DOHH2 (cell line): ENCODE measurements at regions not wholly inside any gene's neighbourhood (a gene's known extent, or its start where the extent isn't known, plus 50 kb on each side); places are given as distances from the start of the nearest gene placed in this dataset.
A peak's percentile ranks its signal among the peaks of the same experiment; 100 is the strongest.

Source experiments
- H3F3A ChIP-seq: fragments of 200-600 bp; sonication (generic), shearing (Covaris generic); 2 replicates; pipeline ENCODE4 v1.6.0; 2016; ENCODE audit warnings: antibody characterized with exemption, mild to moderate bottlenecking; ENCODE audit not compliant: control insufficient read depth, insufficient read depth
- H3K27ac ChIP-seq: fragments of 200-600 bp; sonication (generic); 2 replicates; pipeline ENCODE4 v1.5.1; 2014; ENCODE audit warnings: low read depth, mild to moderate bottlenecking, low read length, moderate library complexity
- H3K27me3 ChIP-seq: fragments of 200-600 bp; sonication (generic); 2 replicates; pipeline ENCODE4 v1.6.1; 2014; ENCODE audit warnings: mild to moderate bottlenecking, low read length, mixed read lengths; ENCODE audit not compliant: control insufficient read depth
- H3K36me3 ChIP-seq: fragments of 200-600 bp; sonication (generic); 2 replicates; pipeline ENCODE4 v1.6.1; 2014; ENCODE audit warnings: mild to moderate bottlenecking, low read length, moderate library complexity, mixed read lengths; ENCODE audit not compliant: control insufficient read depth
- H3K4me1 ChIP-seq: fragments of 200-600 bp; sonication (generic); 2 replicates; pipeline ENCODE4 v1.6.1; 2014; ENCODE audit warnings: mild to moderate bottlenecking, low read length, mixed read lengths; ENCODE audit not compliant: control insufficient read depth
- H3K4me2 ChIP-seq: fragments of 200-600 bp; sonication (generic); 2 replicates; pipeline ENCODE4 v1.6.0; 2014; ENCODE audit warnings: mild to moderate bottlenecking, low read length, moderate library complexity
- H3K4me3 ChIP-seq: fragments of 200-600 bp; sonication (generic); 2 replicates; pipeline ENCODE4 v1.5.1; 2014; ENCODE audit warnings: mild to moderate bottlenecking, low read length, mixed read lengths
- H3K79me2 ChIP-seq: fragments of 200-600 bp; sonication (generic); 2 replicates; pipeline ENCODE4 v1.6.1; 2014; ENCODE audit warnings: mild to moderate bottlenecking, low read length, mixed read lengths; ENCODE audit not compliant: control insufficient read depth
- H3K9me2 ChIP-seq: fragments of 200-600 bp; sonication (generic); replicated peaks from 2 replicates; pipeline ENCODE4 v1.6.1; 2014; ENCODE audit warnings: mild to moderate bottlenecking, low read length, mixed read lengths; ENCODE audit not compliant: control insufficient read depth
- H3K9me3 ChIP-seq: fragments of 200-600 bp; sonication (generic); 2 replicates; pipeline ENCODE4 v1.6.1; 2014; ENCODE audit warnings: antibody characterized with exemption, low read length, mixed read lengths; ENCODE audit not compliant: control insufficient read depth, insufficient read depth
- H4K20me1 ChIP-seq: fragments of 200-600 bp; sonication (generic); 2 replicates; pipeline ENCODE4 v1.6.0; 2014; ENCODE audit warnings: low read depth, mild to moderate bottlenecking, antibody characterized with exemption, low read length, moderate library complexity; ENCODE audit not compliant: control insufficient read depth, insufficient read depth
- CTCF ChIP-seq: fragments of 200-600 bp; sonication (generic); IDR thresholded peaks from one replicate; pipeline ENCODE4 v1.5.1; 2014; ENCODE audit warnings: antibody characterized with exemption, mild to moderate bottlenecking, low read depth, low read length; ENCODE audit not compliant: poor library complexity, severe bottlenecking
- EZH2phosphoT487 ChIP-seq: fragments of 200-600 bp; sonication (generic); IDR thresholded peaks from 2 replicates; pipeline ENCODE4 v1.6.1; 2017; ENCODE audit warnings: borderline replicate concordance, mild to moderate bottlenecking, antibody characterized with exemption, low read length, moderate library complexity, mixed read lengths

DNA sequence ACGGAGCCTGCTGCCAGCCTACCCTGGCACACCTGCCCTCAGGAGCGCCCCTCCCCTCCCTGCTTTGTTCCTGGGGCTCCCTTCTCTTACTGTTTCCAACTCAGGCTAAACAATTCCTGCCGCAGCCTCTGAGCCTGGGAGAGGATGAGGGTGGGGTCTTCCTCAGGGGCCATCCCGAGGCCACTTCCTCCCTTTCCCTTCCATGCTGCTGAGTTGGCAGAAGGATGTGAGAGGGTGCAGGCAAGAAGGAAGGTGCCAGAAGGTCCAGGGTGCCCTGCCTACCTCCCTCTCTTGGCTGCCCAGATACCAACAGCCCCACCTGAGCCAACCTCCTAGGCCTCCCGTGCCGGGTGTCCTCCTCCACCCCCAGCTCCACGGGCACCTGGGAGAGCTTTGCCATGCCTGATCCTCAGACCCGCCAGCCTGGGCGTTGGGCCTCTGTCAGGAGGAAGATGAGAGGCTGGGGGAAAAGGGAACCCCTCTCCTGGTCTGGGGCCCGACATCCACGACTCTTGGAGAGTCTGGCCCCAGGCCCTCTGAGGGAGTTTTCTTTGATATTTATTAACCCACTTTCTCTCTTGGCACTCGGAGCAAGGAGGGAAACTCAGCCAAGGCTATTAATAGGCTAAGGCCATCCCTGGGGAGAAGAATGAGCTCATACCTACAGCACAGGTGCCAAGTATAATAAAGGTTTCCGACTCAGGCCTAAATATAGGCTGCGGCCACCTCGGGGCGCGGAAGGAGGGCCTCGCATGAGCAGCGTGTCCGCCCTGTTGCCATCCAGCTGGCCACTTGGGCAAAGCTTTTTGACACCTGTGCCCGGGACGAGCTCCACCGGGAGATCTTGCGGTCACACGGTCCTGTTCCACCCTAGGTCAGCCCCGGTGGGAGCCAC, 232.0 kb downstream of the ENGASE start:
- peak overlapping the region; percentile 37; the same call in 1 of the 2 replicates for H3K27ac ChIP-seq
- no peaks in the 10 kb centered on the region for H3K9me3 ChIP-seq
- no peaks in the 10 kb centered on the region for H3K79me2 ChIP-seq
- H3K4me2 ChIP-seq, result peak overlapping the region; percentile 60
- H4K20me1 ChIP-seq, result no peaks in the 10 kb centered on the region
- H3K27me3 ChIP-seq, result peaks cover 23% of the 10 kb centered on the region
- no peaks in the 10 kb centered on the region for H3K36me3 ChIP-seq
- peaks cover 52% of the 10 kb centered on the region for H3K4me1 ChIP-seq
- H3K4me3 ChIP-seq, result peak overlapping the region; percentile 30
- H3K9me2 ChIP-seq, result no peaks in the 10 kb centered on the region
- TF ChIP-seq CTCF (no peak), EZH2phosphoT487 (no peak)
- no peaks in the 10 kb centered on the region for H3F3A ChIP-seq

DNA sequence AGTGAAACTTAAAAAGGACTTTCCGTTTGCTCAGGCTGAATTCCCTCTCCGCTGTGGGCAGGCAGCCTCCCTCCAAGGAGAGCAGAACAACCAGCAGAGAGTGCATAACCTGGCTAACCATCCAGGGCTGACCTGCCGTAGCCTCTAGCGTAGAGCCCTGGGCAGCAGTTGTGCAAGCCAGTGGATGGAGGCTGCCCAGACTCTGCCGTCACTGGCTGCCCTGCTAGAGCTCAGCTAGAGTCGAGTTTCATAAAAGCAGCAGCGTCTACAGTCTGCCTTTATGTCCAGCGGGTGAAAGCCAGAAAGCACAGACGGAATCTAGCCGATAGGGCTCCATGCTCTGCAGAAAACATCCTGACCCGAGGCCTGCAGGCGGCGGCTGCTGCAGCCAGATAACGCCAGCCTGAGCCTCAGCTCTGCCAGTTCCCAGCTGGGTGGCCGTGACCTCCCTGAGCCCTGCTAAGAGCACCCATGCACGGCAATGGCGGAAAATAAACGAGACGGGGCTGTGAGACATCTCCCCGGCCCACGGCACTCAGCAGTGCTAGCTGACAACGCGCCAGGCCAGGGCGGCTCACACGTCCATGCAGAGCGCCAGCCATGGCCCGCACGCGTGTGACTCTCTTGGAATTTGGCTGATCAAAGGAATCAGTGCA, 231.3 kb downstream of the ENGASE start:
- Histone ChIP-seq H4K20me1 (no peaks in the 10 kb centered on the region), H3K4me3 (peak overlapping the region; percentile 30), H3K36me3 (no peaks in the 10 kb centered on the region), H3K27me3 (peaks cover 25% of the 10 kb centered on the region), H3F3A (no peaks in the 10 kb centered on the region), H3K4me1 (peaks cover 52% of the 10 kb centered on the region), H3K9me3 (no peaks in the 10 kb centered on the region), H3K27ac (peak overlapping the region; percentile 43), H3K79me2 (no peaks in the 10 kb centered on the region), H3K4me2 (peak overlapping the region; percentile 60), H3K9me2 (no peaks in the 10 kb centered on the region)
- TF ChIP-seq EZH2phosphoT487 (no peak), CTCF (no peak)

GRCh38 chr17:79305376-79305767, 230.7 kb downstream of the ENGASE start:
- Histone ChIP-seq H3K79me2 (no peaks in the 10 kb centered on the region), H3K9me2 (no peaks in the 10 kb centered on the region), H4K20me1 (no peaks in the 10 kb centered on the region), H3K36me3 (no peaks in the 10 kb centered on the region), H3K4me3 (peak overlapping the region; percentile 30), H3K27ac (peak overlapping the region; percentile 43), H3K9me3 (no peaks in the 10 kb centered on the region), H3K4me1 (peaks cover 52% of the 10 kb centered on the region), H3K27me3 (peaks cover 25% of the 10 kb centered on the region), H3K4me2 (peak overlapping the region; percentile 60), H3F3A (no peaks in the 10 kb centered on the region)
- no peak for TF ChIP-seq EZH2phosphoT487
- no peak for TF ChIP-seq CTCF
